ENCODE measurements at regions not wholly inside any gene's neighbourhood (a gene's known extent, or its start where the extent isn't known, plus 50 kb on each side); places are given as distances from the start of the nearest gene placed in this dataset.

DNA sequence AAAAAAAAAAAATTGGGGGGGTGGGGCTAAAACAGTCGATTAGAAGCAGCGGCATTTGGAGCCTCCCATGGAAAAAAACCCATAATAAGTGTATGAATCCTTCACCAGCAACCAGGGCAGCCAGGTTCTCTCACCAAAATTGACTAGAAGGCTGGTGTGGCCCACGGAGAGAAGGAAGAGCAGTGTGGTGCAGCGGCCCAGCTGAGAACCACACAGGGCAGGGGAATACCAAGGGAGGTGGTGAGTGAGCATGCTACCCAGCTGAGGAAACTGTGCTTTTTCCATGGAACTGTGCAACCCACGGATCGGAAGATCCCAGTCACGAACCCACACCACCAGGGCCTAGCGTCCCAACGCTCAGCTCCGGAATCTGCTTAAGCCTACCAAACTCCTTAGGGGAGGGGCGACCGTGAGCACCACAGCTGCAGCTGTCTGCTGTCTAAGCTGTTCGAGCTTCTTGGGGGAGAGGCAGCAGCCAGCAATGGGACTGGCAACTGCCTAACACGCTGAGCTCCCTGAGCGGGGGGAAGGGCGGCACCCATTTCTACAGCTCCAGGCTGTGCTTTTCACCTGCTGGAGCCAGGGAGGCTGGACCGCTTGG, 1037.2 kb upstream of the ACVR2A start:
- TF ChIP-seq EZH2 (IDR thresholded peaks at IDR 0.05; ENCODE audit: low read length, missing control alignments), result no peak
- TF ChIP-seq, protein P1, sequence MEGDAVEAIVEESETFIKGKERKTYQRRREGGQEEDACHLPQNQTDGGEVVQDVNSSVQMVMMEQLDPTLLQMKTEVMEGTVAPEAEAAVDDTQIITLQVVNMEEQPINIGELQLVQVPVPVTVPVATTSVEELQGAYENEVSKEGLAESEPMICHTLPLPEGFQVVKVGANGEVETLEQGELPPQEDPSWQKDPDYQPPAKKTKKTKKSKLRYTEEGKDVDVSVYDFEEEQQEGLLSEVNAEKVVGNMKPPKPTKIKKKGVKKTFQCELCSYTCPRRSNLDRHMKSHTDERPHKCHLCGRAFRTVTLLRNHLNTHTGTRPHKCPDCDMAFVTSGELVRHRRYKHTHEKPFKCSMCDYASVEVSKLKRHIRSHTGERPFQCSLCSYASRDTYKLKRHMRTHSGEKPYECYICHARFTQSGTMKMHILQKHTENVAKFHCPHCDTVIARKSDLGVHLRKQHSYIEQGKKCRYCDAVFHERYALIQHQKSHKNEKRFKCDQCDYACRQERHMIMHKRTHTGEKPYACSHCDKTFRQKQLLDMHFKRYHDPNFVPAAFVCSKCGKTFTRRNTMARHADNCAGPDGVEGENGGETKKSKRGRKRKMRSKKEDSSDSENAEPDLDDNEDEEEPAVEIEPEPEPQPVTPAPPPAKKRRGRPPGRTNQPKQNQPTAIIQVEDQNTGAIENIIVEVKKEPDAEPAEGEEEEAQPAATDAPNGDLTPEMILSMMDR (conservative IDR thresholded peaks at IDR 0.05 in 1 of 2, IDR thresholded peaks at IDR 0.05 in 1 of 2; ENCODE audit: low read depth in 1 of 2, low read length in 2 of 2), result no peak

All from fibroblast of lung (primary cell).